Uterus (tissue), 3 donors: ENCODE measurements at regions not wholly inside any gene's neighbourhood (a gene's known extent, or its start where the extent isn't known, plus 50 kb on each side); places are given as distances from the start of the nearest gene placed in this dataset.

Experiments used
- DNase-seq, 2 donors: peaks; one replicate each; pipeline ENCODE4 v3.0.0-alpha.2; 2019 to 2020
- H3K27ac ChIP-seq, 2 donors: fragments of 200-600 bp; sonication (generic); 1 replicate in 1 of 2; 2 replicates in 1 of 2; pipeline ENCODE4 v1.5.1; 2016 to 2018
- H3K27me3 ChIP-seq, 2 donors: fragments of 200-600 bp; sonication (generic); one replicate each; pipeline ENCODE4 v1.5.1; 2018 to 2019; ENCODE audit warnings: control low read depth in 1 of 2
- H3K36me3 ChIP-seq, 2 donors: fragments of 200-600 bp; sonication (generic); one replicate each; pipeline ENCODE4 v1.5.1; 2019; ENCODE audit warnings: control low read depth in 1 of 2
- H3K4me1 ChIP-seq, 2 donors: fragments of 200-600 bp; sonication (generic); one replicate each; pipeline ENCODE4 v1.5.1; 2018 to 2019; ENCODE audit warnings: control low read depth in 1 of 2
- H3K4me3 ChIP-seq, 2 donors: fragments of 200-600 bp; sonication (generic); 1 replicate in 1 of 2; 2 replicates in 1 of 2; pipeline ENCODE4 v1.5.1; 2018 to 2019; ENCODE audit warnings: mild to moderate bottlenecking in 1 of 2
- H3K9me3 ChIP-seq, 2 donors: fragments of 200-600 bp; sonication (generic); one replicate each; pipeline ENCODE4 v1.5.1; 2019; ENCODE audit warnings: control low read depth in 1 of 2
- POLR2A ChIP-seq, 2 donors: fragments of 450-650 bp; IDR thresholded peaks; one replicate each; pipeline ENCODE4 v1.6.1; 2016; ENCODE audit warnings: antibody characterized with exemption in 2 of 2, mild to moderate bottlenecking in 1 of 2, moderate library complexity in 1 of 2
- intact Hi-C: fragments of 100-400 bp; cut with DNase I; formaldehyde crosslinking; loops from one replicate; pipeline ENCODE4 v1.15.1; 2023; ENCODE audit warnings: low total_unique reads
- TF ChIP-seq, protein P1 (sequence below), 4 experiments: fragments of 200-600 bp in 2 of 4; fragments of 450-650 bp in 2 of 4; sonication (generic) in 2 of 4; IDR thresholded peaks; one replicate each; pipeline ENCODE4 v1.5.1; 2016 to 2019; ENCODE audit warnings: antibody characterized with exemption in 4 of 4, mild to moderate bottlenecking in 2 of 4, moderate library complexity in 1 of 4
- donor health status: DM: yes; HTN: yes; CAD: no.

GRCh38 chr4:127548990-127549925, 83.5 kb upstream of the INTU start:
- H3K27ac ChIP-seq = no peak overlapping the region
- no peaks in the 10 kb centered on the region for H3K36me3 ChIP-seq
- TF ChIP-seq, protein P1, sequence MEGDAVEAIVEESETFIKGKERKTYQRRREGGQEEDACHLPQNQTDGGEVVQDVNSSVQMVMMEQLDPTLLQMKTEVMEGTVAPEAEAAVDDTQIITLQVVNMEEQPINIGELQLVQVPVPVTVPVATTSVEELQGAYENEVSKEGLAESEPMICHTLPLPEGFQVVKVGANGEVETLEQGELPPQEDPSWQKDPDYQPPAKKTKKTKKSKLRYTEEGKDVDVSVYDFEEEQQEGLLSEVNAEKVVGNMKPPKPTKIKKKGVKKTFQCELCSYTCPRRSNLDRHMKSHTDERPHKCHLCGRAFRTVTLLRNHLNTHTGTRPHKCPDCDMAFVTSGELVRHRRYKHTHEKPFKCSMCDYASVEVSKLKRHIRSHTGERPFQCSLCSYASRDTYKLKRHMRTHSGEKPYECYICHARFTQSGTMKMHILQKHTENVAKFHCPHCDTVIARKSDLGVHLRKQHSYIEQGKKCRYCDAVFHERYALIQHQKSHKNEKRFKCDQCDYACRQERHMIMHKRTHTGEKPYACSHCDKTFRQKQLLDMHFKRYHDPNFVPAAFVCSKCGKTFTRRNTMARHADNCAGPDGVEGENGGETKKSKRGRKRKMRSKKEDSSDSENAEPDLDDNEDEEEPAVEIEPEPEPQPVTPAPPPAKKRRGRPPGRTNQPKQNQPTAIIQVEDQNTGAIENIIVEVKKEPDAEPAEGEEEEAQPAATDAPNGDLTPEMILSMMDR (IDR thresholded peaks at IDR 0.05) = no peak
- TF ChIP-seq POLR2A (IDR thresholded peaks at IDR 0.05) = no peak
- H3K27me3 ChIP-seq = no peaks in the 10 kb centered on the region
- no peak overlapping the region for H3K4me3 ChIP-seq
- intact Hi-C loops = no loop called here
- no peaks in the 10 kb centered on the region for H3K4me1 ChIP-seq
- H3K9me3 ChIP-seq = no peaks in the 10 kb centered on the region
- no peak for DNase-seq

DNA sequence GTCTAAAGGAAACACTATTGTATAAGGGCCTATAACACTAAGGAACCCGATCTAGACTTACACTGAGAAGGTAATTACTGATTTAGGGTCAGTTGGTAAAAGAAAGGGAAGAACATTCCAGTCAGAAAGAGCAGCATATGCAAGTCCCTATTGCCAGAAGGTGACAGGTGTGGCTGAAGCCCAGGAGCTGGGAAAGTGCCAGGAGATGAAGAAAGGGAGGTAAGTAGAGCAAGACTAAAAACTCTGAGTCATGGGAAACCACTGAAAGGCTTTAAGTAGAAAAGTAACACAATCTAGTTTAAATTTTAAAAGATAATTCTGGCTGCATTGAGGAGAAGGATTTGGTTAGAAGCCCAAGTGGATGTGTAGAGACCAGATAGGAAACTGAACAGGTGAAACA, 77.7 kb upstream of the INTU start:
- intact Hi-C loops = no loop called here
- H3K36me3 ChIP-seq = no peaks in the 10 kb centered on the region
- no peak for DNase-seq
- no peak overlapping the region for H3K4me3 ChIP-seq
- no peaks in the 10 kb centered on the region for H3K4me1 ChIP-seq
- H3K27me3 ChIP-seq = no peaks in the 10 kb centered on the region
- H3K9me3 ChIP-seq = no peaks in the 10 kb centered on the region
- TF ChIP-seq, protein P1 (IDR thresholded peaks at IDR 0.05) = no peak
- no peak for TF ChIP-seq POLR2A (IDR thresholded peaks at IDR 0.05)
- no peak overlapping the region for H3K27ac ChIP-seq

- Histone ChIP-seq H3K27me3 (no peaks in the 10 kb centered on the region), H3K4me1 (no peaks in the 10 kb centered on the region), H3K9me3 (no peaks in the 10 kb centered on the region), H3K27ac (no peak overlapping the region), H3K36me3 (no peaks in the 10 kb centered on the region), H3K4me3 (no peak overlapping the region)
- intact Hi-C loops = no loop called here
- no peak for TF ChIP-seq POLR2A (IDR thresholded peaks at IDR 0.05)
- TF ChIP-seq, protein P1 (IDR thresholded peaks at IDR 0.05) = no peak
- DNase-seq = no peak
These were observed 74.7 kb upstream of the INTU start for GRCh38 chr4:127558088-127558487.

DNA sequence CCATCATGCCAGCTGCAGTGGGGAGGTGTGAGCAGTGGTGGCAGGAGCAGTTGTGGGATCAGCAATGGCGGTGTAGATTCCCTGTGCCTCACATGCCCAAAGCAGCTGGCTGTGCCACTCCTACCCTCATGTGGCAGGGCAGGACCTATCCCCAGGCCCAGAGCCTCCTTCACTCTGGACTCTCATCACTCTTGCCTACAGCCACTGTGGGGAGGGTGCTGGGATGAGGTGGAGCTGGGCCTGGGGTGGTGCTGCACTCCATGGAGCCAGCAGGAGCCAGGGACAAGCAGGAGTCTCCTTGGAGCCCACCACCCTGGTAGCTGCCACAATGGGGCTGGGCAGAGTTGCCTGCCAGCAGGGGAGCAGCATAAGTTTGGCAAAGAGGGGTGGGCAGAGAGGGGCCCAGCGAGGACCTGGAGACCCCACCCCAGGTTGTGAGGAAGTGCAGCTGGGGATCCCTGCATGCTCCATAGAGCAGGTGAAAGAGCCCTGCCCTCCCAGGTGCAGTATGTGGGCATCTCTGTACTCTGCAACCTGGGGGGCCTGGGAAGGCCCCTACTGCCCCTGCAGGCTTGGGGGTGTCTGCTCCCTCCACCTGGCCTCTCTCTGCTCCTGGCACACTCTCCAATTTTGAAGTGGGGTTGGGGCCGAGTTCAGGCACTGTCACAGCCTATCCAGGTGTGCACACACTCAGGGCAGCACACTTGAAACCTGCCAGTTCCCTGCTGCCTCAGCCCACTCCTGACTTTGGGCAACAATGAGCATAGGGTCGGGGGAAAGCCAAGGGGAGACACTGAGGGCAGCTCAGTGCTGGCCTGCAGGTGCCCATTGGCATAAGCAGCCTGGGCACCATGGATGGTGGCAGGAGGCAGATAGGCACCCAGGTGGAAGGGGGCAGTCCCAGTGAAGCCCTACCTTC, 74.0 kb upstream of the INTU start:
- H3K36me3 ChIP-seq = no peaks in the 10 kb centered on the region
- no peaks in the 10 kb centered on the region for H3K27me3 ChIP-seq
- no peak for TF ChIP-seq POLR2A (IDR thresholded peaks at IDR 0.05)
- TF ChIP-seq, protein P1 (IDR thresholded peaks at IDR 0.05) = no peak
- H3K4me1 ChIP-seq = no peaks in the 10 kb centered on the region
- H3K4me3 ChIP-seq = no peak overlapping the region
- intact Hi-C loops = no loop called here
- H3K9me3 ChIP-seq = no peaks in the 10 kb centered on the region
- H3K27ac ChIP-seq = no peak overlapping the region
- no peak for DNase-seq

DNA sequence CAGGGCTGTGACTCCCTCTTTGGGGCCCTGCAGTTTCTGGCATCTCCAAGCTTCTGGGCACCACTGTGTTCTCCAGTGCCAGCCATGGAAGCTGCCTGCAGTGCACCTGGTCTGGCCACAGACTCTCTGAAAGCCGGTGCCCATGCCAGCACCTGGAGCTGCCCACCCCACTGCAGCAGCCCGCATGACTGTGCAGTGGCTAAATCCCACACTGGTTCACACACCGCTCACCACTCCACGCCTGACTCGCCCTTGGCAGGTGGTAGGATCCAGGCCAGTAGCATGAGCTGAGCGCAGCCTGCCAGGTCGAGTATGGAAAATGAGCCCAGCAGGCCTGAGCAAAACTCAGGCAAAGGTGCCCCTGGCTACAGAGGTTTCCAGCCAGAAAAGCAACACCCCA, 72.8 kb upstream of the INTU start:
- Histone ChIP-seq H3K36me3 (no peaks in the 10 kb centered on the region), H3K4me3 (no peak overlapping the region), H3K4me1 (no peaks in the 10 kb centered on the region), H3K27me3 (no peaks in the 10 kb centered on the region), H3K27ac (no peak overlapping the region), H3K9me3 (no peaks in the 10 kb centered on the region)
- no peak for DNase-seq
- intact Hi-C loops = no loop called here
- no peak for TF ChIP-seq POLR2A (IDR thresholded peaks at IDR 0.05)
- TF ChIP-seq, protein P1 (IDR thresholded peaks at IDR 0.05) = no peak
